Liver (tissue), 8 donors: ENCODE measurements at regions not wholly inside any gene's neighbourhood (a gene's known extent, or its start where the extent isn't known, plus 50 kb on each side); places are given as distances from the start of the nearest gene placed in this dataset.

Experiments used
- DNase-seq: peaks from one replicate; pipeline ENCODE4 v3.0.0-alpha.2; 2017; ENCODE audit warnings: low spot score
- H3K27ac ChIP-seq, 2 donors: one replicate each; pipeline ENCODE4 v1.7.0; 2013; ENCODE audit warnings: inconsistent platforms in 2 of 2, low read length in 2 of 2, control low read depth in 1 of 2, low read depth in 1 of 2, mild to moderate bottlenecking in 1 of 2
- H3K27me3 ChIP-seq, 4 donors: one replicate each; pipeline versions ENCODE4 v1.6.1 to v1.7.0; 2013; ENCODE audit warnings: low read length in 3 of 4, inconsistent platforms in 1 of 4, mild to moderate bottlenecking in 1 of 4, moderate library complexity in 1 of 4; ENCODE audit not compliant: control insufficient read depth in 4 of 4, insufficient read depth in 4 of 4
- H3K36me3 ChIP-seq, 4 donors: one replicate each; pipeline versions ENCODE4 v1.6.1 to v1.7.0; 2013; ENCODE audit warnings: low read length in 3 of 4, mild to moderate bottlenecking in 3 of 4, low read depth in 1 of 4, moderate library complexity in 1 of 4; ENCODE audit not compliant: control insufficient read depth in 4 of 4, insufficient read depth in 3 of 4
- H3K4me1 ChIP-seq, 4 donors: one replicate each; pipeline versions ENCODE4 v1.6.1 to v1.7.0; 2013; ENCODE audit warnings: low read length in 3 of 4, mild to moderate bottlenecking in 3 of 4, moderate library complexity in 1 of 4; ENCODE audit not compliant: control insufficient read depth in 4 of 4, insufficient read depth in 4 of 4
- H3K4me3 ChIP-seq, 3 donors: one replicate each; pipeline versions ENCODE4 v1.6.1 to v1.7.0; 2013; ENCODE audit warnings: low read length in 3 of 3, control low read depth in 1 of 3, low read depth in 1 of 3, mild to moderate bottlenecking in 1 of 3
- H3K9ac ChIP-seq, 2 donors: one replicate each; pipeline ENCODE4 v1.7.0; 2013; ENCODE audit warnings: low read length in 2 of 2, mild to moderate bottlenecking in 2 of 2, moderate library complexity in 2 of 2, control low read depth in 1 of 2, low read depth in 1 of 2
- H3K9me3 ChIP-seq, 4 donors: one replicate each; pipeline versions ENCODE4 v1.6.1 to v1.7.0; 2013; ENCODE audit warnings: low read length in 3 of 4; ENCODE audit not compliant: control insufficient read depth in 4 of 4
- EGR1 ChIP-seq, 2 donors: IDR thresholded peaks; 2 replicates each; pipeline ENCODE4 v1.6.1; 2016 to 2018; ENCODE audit warnings: antibody characterized with exemption in 2 of 2, low read depth in 2 of 2
- FOXA1 ChIP-seq: IDR thresholded peaks from 2 replicates; pipeline ENCODE4 v1.6.1; 2016; ENCODE audit warnings: antibody characterized with exemption
- FOXA2 ChIP-seq: IDR thresholded peaks from 2 replicates; pipeline ENCODE4 v1.6.1; 2016; ENCODE audit warnings: antibody characterized with exemption
- GABPA ChIP-seq, 2 donors: IDR thresholded peaks in 1 of 2; conservative IDR thresholded peaks in 1 of 2; 2 replicates each; pipeline ENCODE4 v1.6.1; 2016; ENCODE audit warnings: antibody characterized with exemption in 2 of 2, mild to moderate bottlenecking in 1 of 2, moderate library complexity in 1 of 2
- HNF4G ChIP-seq: IDR thresholded peaks from 2 replicates; pipeline ENCODE4 v1.6.1; 2016; ENCODE audit warnings: antibody characterized with exemption
- JUND ChIP-seq, 2 donors: IDR thresholded peaks; 2 replicates each; pipeline ENCODE4 v1.6.1; 2016; ENCODE audit warnings: antibody characterized with exemption in 2 of 2
- NR2F2 ChIP-seq: IDR thresholded peaks from 2 replicates; pipeline ENCODE4 v1.6.1; 2016; ENCODE audit warnings: antibody characterized with exemption
- RAD21 ChIP-seq, 2 donors: IDR thresholded peaks; 2 replicates each; pipeline ENCODE4 v1.6.1; 2016; ENCODE audit warnings: antibody characterized with exemption in 2 of 2, mild to moderate bottlenecking in 2 of 2
- RXRA ChIP-seq, 2 donors: IDR thresholded peaks; 2 replicates each; pipeline ENCODE4 v1.6.1; 2017 to 2018; ENCODE audit warnings: antibody characterized with exemption in 2 of 2, mild to moderate bottlenecking in 1 of 2
- SP1 ChIP-seq: IDR thresholded peaks from 2 replicates; pipeline ENCODE4 v1.6.1; 2018; ENCODE audit warnings: antibody characterized with exemption, mild to moderate bottlenecking
- TAF1 ChIP-seq: conservative IDR thresholded peaks from 2 replicates; pipeline ENCODE4 v1.6.1; 2016; ENCODE audit warnings: antibody characterized with exemption, mild to moderate bottlenecking
- YY1 ChIP-seq: IDR thresholded peaks from 2 replicates; pipeline ENCODE4 v1.6.1; 2016; ENCODE audit warnings: antibody characterized with exemption, mild to moderate bottlenecking
- WGBS: extraction: QIAGEN DNeasy Blood & Tissue Kit; methylation state at CpG from one replicate; pipeline ENCODE4 v1.1.7; 2013; 5-methylcytosine and 5-hydroxymethylcytosine counted together
- TF ChIP-seq, protein P1 (sequence below): fragments of 150-350 bp; IDR thresholded peaks from 2 replicates; pipeline ENCODE4 v1.5.1; 2017; ENCODE audit warnings: improper control_type of control experiment, low read depth, low read length; ENCODE audit not compliant: missing input control
- TF ChIP-seq, protein P2 (sequence below): IDR thresholded peaks from 2 replicates; pipeline ENCODE4 v1.6.1; 2016; ENCODE audit warnings: antibody characterized with exemption
- TF ChIP-seq, protein P3 (sequence below): IDR thresholded peaks from 2 replicates; pipeline ENCODE4 v1.6.1; 2016; ENCODE audit warnings: antibody characterized with exemption, mild to moderate bottlenecking
- TF ChIP-seq, protein P4 (sequence below): IDR thresholded peaks from 2 replicates; pipeline ENCODE4 v1.6.1; 2016; ENCODE audit warnings: antibody characterized with exemption
- donor health status: healthy.
- donor health status: healthy.
- donor health status: healthy.
- donor health status: healthy.
- donor health status: healthy.

DNA sequence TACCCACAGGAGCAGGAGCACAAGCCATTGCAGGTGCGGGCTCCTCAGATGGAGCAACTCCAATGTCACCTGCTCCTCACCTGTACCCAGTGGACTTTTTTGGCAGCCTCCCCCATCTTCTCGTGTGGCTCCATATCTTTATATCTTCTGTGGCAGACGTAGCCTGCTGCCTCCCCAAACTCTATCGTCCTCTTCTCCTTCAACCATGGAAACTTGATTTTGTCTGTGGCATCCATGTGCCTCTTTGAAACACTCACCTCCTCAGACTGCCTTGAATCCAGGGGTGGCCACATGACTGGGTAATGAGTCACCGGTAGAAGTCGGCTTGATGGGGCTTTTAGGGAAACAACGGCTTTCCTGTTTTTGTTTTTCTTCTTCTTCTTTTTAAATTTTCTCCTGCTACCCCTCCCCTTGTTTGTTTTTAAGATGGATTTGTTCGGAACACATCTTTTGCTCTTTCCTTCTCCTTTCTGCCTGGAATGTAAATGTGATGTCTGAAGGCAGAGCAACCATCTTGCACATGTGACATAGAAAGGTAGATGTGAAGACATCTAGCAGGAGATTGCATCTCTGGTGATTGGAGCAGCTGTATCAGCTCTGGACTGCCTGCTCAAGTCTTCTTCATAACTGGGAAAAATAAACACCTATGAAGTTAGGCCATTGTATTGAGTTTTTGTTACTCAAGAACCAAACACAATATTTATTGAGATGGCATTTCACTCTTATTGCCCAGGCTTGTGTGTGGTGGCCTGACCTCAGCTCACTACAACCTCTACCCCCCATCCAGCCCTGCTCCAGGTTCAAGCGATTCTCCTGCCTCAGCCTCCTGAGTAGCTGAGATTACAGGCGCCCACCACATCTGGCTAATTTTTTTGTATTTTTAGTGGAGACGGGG is 69.9 kb upstream of the DDR1 start:
- H3K9ac ChIP-seq: no peak overlapping the region
- no peak for DNase-seq
- H3K4me3 ChIP-seq: no peak overlapping the region
- H3K4me1 ChIP-seq: no peaks in the 10 kb centered on the region
- H3K9me3 ChIP-seq: no peaks in the 10 kb centered on the region
- TF ChIP-seq, protein P1, sequence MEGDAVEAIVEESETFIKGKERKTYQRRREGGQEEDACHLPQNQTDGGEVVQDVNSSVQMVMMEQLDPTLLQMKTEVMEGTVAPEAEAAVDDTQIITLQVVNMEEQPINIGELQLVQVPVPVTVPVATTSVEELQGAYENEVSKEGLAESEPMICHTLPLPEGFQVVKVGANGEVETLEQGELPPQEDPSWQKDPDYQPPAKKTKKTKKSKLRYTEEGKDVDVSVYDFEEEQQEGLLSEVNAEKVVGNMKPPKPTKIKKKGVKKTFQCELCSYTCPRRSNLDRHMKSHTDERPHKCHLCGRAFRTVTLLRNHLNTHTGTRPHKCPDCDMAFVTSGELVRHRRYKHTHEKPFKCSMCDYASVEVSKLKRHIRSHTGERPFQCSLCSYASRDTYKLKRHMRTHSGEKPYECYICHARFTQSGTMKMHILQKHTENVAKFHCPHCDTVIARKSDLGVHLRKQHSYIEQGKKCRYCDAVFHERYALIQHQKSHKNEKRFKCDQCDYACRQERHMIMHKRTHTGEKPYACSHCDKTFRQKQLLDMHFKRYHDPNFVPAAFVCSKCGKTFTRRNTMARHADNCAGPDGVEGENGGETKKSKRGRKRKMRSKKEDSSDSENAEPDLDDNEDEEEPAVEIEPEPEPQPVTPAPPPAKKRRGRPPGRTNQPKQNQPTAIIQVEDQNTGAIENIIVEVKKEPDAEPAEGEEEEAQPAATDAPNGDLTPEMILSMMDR: no peak
- peak in 1 of 2 donors; percentile 42 for TF ChIP-seq JUND (IDR thresholded peaks at IDR 0.05)
- H3K27ac ChIP-seq: peak overlapping the region; percentile 45 to 51
- 81% methylated on average over 11 of the region's 11 CpGs for WGBS
- no peaks in the 10 kb centered on the region for H3K27me3 ChIP-seq
- no peaks in the 10 kb centered on the region for H3K36me3 ChIP-seq

DNA sequence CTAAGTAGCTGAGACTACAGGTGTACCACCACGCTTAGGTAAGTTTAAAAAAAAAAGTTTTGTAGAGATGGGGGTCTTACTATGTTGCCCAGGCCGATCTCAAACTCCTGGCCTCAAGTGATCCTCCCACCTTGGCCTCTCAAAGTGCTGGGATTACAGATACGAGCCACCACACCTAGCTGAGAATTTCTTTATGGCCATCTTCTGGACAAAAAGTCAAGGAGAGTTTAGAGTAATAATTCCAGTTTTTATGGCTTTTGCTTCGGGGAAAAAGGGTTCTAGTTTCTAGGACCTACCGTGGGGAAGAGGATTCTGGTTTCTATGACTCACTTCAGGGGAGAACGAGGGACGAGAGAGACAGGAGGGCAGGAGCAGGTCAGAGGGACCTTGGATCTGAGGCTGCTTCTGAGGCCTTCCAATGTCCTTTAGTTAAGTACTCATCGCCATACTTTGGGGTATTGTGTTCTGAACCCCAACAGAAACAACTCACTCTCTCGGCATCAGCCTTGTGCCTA is 69.3 kb upstream of the IER3 start:
- Histone ChIP-seq H3K4me1 (no peaks in the 10 kb centered on the region), H3K27me3 (no peaks in the 10 kb centered on the region), H3K36me3 (no peaks in the 10 kb centered on the region), H3K4me3 (no peak overlapping the region), H3K27ac (peak overlapping the region; percentile 45 to 51), H3K9me3 (no peaks in the 10 kb centered on the region), H3K9ac (no peak overlapping the region)
- DNase-seq: no peak
- 81% methylated on average over 9 of the region's 9 CpGs for WGBS
- TF ChIP-seq NR2F2: no peak
- TF ChIP-seq, protein P2, sequence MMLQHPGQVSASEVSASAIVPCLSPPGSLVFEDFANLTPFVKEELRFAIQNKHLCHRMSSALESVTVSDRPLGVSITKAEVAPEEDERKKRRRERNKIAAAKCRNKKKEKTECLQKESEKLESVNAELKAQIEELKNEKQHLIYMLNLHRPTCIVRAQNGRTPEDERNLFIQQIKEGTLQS: no peak
- TF ChIP-seq RXRA (IDR thresholded peaks at IDR 0.05): no peak
- TF ChIP-seq HNF4G: no peak

DNA sequence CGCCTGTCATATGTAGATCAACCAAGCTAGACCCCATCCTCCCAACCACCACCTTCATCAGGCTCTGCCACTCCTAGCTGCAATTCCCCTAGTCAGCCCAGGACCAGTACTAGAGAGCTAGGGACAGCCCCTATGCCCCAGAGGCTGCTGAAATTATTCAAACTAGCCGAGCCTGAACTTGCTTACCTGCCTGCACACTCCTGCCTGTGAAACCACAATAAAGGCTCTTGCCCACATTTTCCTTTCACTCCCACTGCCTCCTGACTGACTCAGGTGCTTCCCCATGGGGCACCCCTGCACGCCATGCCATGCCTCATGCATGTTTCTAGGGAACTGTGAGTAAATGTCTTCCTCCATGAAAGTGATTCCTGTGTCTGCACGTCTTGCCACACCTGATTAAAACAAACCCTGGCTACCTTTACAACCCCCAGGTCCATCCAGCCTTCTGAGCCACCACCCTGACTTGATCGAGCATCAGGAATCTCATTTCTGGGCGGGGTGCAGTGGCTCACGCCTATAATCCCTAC is 66.5 kb upstream of the IER3 start:
- no peaks in the 10 kb centered on the region for H3K36me3 ChIP-seq
- H3K27me3 ChIP-seq: no peaks in the 10 kb centered on the region
- no peaks in the 10 kb centered on the region for H3K4me1 ChIP-seq
- WGBS: 83% methylated on average over 7 of the region's 7 CpGs
- no peak for DNase-seq
- H3K4me3 ChIP-seq: no peak overlapping the region
- no peaks in the 10 kb centered on the region for H3K9me3 ChIP-seq
- H3K27ac ChIP-seq: no peak overlapping the region
- no peak overlapping the region for H3K9ac ChIP-seq
- TF ChIP-seq RAD21 (IDR thresholded peaks at IDR 0.05) (no peak), SP1 (no peak), FOXA2 (no peak), YY1 (no peak), NR2F2 (no peak), GABPA (IDR thresholded peaks at IDR 0.05 in 1 of 2, conservative IDR thresholded peaks at IDR 0.05 in 1 of 2) (no peak), RXRA (IDR thresholded peaks at IDR 0.05) (no peak), EGR1 (IDR thresholded peaks at IDR 0.05; ENCODE audit: low read depth in 2 of 2) (no peak), JUND (IDR thresholded peaks at IDR 0.05) (no peak), FOXA1 (no peak), TAF1 (no peak)
- TF ChIP-seq, protein P3, sequence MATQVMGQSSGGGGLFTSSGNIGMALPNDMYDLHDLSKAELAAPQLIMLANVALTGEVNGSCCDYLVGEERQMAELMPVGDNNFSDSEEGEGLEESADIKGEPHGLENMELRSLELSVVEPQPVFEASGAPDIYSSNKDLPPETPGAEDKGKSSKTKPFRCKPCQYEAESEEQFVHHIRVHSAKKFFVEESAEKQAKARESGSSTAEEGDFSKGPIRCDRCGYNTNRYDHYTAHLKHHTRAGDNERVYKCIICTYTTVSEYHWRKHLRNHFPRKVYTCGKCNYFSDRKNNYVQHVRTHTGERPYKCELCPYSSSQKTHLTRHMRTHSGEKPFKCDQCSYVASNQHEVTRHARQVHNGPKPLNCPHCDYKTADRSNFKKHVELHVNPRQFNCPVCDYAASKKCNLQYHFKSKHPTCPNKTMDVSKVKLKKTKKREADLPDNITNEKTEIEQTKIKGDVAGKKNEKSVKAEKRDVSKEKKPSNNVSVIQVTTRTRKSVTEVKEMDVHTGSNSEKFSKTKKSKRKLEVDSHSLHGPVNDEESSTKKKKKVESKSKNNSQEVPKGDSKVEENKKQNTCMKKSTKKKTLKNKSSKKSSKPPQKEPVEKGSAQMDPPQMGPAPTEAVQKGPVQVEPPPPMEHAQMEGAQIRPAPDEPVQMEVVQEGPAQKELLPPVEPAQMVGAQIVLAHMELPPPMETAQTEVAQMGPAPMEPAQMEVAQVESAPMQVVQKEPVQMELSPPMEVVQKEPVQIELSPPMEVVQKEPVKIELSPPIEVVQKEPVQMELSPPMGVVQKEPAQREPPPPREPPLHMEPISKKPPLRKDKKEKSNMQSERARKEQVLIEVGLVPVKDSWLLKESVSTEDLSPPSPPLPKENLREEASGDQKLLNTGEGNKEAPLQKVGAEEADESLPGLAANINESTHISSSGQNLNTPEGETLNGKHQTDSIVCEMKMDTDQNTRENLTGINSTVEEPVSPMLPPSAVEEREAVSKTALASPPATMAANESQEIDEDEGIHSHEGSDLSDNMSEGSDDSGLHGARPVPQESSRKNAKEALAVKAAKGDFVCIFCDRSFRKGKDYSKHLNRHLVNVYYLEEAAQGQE: no peak
- TF ChIP-seq, protein P2: no peak
- TF ChIP-seq, protein P4, sequence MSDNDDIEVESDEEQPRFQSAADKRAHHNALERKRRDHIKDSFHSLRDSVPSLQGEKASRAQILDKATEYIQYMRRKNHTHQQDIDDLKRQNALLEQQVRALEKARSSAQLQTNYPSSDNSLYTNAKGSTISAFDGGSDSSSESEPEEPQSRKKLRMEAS: no peak
- TF ChIP-seq, protein P1: no peak
